ENCODE measurements at regions not wholly inside any gene's neighbourhood (a gene's known extent, or its start where the extent isn't known, plus 50 kb on each side); places are given as distances from the start of the nearest gene placed in this dataset.

DNA sequence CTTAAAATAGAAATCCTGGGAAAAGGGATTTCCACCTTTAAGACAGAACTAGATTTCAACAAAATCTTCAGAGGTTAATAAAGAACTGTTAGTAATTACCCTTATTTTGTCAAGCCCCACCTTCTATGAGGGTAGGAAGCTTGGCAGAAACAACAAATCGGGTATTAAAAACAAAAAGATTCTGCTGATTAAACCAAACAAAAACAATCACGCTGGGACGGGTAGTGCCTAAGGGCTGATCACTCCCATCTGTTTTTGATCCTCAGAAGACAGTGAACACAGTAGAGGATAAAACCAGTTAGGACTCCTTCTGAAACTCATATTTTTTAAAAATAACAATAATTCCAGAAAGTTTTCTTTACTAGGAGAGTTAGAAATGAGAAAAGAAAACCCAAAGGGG is 441.3 kb upstream of the API5 start:
- TF ChIP-seq, protein P1, sequence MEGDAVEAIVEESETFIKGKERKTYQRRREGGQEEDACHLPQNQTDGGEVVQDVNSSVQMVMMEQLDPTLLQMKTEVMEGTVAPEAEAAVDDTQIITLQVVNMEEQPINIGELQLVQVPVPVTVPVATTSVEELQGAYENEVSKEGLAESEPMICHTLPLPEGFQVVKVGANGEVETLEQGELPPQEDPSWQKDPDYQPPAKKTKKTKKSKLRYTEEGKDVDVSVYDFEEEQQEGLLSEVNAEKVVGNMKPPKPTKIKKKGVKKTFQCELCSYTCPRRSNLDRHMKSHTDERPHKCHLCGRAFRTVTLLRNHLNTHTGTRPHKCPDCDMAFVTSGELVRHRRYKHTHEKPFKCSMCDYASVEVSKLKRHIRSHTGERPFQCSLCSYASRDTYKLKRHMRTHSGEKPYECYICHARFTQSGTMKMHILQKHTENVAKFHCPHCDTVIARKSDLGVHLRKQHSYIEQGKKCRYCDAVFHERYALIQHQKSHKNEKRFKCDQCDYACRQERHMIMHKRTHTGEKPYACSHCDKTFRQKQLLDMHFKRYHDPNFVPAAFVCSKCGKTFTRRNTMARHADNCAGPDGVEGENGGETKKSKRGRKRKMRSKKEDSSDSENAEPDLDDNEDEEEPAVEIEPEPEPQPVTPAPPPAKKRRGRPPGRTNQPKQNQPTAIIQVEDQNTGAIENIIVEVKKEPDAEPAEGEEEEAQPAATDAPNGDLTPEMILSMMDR (conservative IDR thresholded peaks at IDR 0.05; ENCODE audit: low read length): no peak
- no peak for TF ChIP-seq EZH2phosphoT487 (IDR thresholded peaks at IDR 0.05; ENCODE audit: borderline replicate concordance, low read depth, low read length)

Data from OCI-LY7 (cell line).